ENCODE measurements at regions not wholly inside any gene's neighbourhood (a gene's known extent, or its start where the extent isn't known, plus 50 kb on each side); places are given as distances from the start of the nearest gene placed in this dataset.

- DNase-seq (ENCODE audit: insufficient read length, low spot score) (no peak), FAIRE-seq (no peak)
- TF ChIP-seq TAF1 (IDR thresholded peaks at IDR 0.05; ENCODE audit: low read depth, low read length) (no peak), SPI1 (IDR thresholded peaks at IDR 0.05; ENCODE audit: low read depth, low read length) (no peak), POLR2AphosphoS5 (IDR thresholded peaks at IDR 0.05; ENCODE audit: low read depth, low read length) (no peak), POU2F2 (IDR thresholded peaks at IDR 0.05; ENCODE audit: low read depth, low read length) (no peak), PAX5 (IDR thresholded peaks at IDR 0.05; ENCODE audit: insufficient read depth, low read length, severe bottlenecking) (no peak), POLR2A (IDR thresholded peaks at IDR 0.05; ENCODE audit: low read depth, low read length) (no peak)
Measured at GRCh38 chr3:177299250-177299649, 102.0 kb upstream of the TBL1XR1 start.

- FAIRE-seq: no peak
- TF ChIP-seq POLR2AphosphoS5 (IDR thresholded peaks at IDR 0.05; ENCODE audit: low read depth, low read length): no peak
- DNase-seq (ENCODE audit: insufficient read length, low spot score): no peak
Measured at GRCh38 chr3:177300039-177300833, 103.0 kb upstream of the TBL1XR1 start.

DNA sequence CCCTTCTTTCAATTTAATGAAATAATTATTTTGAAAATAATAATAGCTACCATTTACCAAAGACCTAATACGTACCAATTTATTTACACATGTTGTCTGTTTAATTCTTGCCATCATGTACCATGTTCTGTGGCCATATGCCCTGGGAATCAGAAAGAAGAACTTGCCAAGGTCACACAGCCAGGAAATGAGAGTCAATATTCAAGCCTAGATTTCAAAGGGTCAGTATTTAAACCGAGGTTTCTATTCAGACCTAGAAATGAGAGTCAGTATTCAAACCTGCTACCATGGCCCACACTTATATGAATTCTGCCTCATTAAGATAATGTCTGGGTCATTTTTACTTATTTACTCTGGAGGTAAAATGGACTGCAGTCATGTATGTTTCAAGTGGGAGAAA is 103.6 kb upstream of the TBL1XR1 start:
- FAIRE-seq (no peak), DNase-seq (ENCODE audit: insufficient read length, low spot score) (no peak)
- TF ChIP-seq POLR2AphosphoS5 (IDR thresholded peaks at IDR 0.05; ENCODE audit: low read depth, low read length) (no peak), PAX5 (IDR thresholded peaks at IDR 0.05; ENCODE audit: insufficient read depth, low read length, severe bottlenecking) (no peak), POU2F2 (IDR thresholded peaks at IDR 0.05; ENCODE audit: low read depth, low read length) (no peak), SPI1 (IDR thresholded peaks at IDR 0.05; ENCODE audit: low read depth, low read length) (no peak), TAF1 (IDR thresholded peaks at IDR 0.05; ENCODE audit: low read depth, low read length) (no peak), POLR2A (IDR thresholded peaks at IDR 0.05; ENCODE audit: low read depth, low read length) (no peak)

GRCh38 chr3:177306252-177306651 is 109.0 kb upstream of the TBL1XR1 start:
- FAIRE-seq (no peak), DNase-seq (ENCODE audit: insufficient read length, low spot score) (no peak)
- TF ChIP-seq POLR2AphosphoS5 (IDR thresholded peaks at IDR 0.05; ENCODE audit: low read depth, low read length) (no peak), POLR2A (IDR thresholded peaks at IDR 0.05; ENCODE audit: low read depth, low read length) (no peak), TAF1 (IDR thresholded peaks at IDR 0.05; ENCODE audit: low read depth, low read length) (no peak), SPI1 (IDR thresholded peaks at IDR 0.05; ENCODE audit: low read depth, low read length) (no peak), POU2F2 (IDR thresholded peaks at IDR 0.05; ENCODE audit: low read depth, low read length) (no peak), PAX5 (IDR thresholded peaks at IDR 0.05; ENCODE audit: insufficient read depth, low read length, severe bottlenecking) (no peak)

DNA sequence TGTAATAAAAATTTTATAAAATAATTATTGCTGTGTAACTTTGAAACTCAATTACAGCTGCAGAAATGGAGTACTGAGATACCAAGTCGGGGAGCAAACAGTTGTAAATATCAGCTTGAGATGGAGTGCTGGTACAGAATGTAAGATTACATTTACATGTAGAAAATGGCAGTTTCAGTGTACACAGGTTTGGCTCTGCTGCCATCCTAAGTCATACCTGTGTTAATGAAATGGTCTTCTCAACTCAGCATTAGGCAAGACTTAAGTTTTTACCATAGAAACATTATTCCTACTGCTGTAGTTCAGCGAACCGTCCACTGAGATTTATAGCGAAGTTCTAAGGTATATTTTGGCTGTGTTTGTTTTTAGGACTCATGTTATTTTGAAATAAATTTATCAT is 110.1 kb upstream of the TBL1XR1 start:
- no peak for DNase-seq (ENCODE audit: insufficient read length, low spot score)
- no peak for FAIRE-seq
- TF ChIP-seq PAX5 (IDR thresholded peaks at IDR 0.05; ENCODE audit: insufficient read depth, low read length, severe bottlenecking) (no peak), TAF1 (IDR thresholded peaks at IDR 0.05; ENCODE audit: low read depth, low read length) (no peak), POU2F2 (IDR thresholded peaks at IDR 0.05; ENCODE audit: low read depth, low read length) (no peak), POLR2A (IDR thresholded peaks at IDR 0.05; ENCODE audit: low read depth, low read length) (no peak), SPI1 (IDR thresholded peaks at IDR 0.05; ENCODE audit: low read depth, low read length) (no peak), POLR2AphosphoS5 (IDR thresholded peaks at IDR 0.05; ENCODE audit: low read depth, low read length) (no peak)

- DNase-seq (ENCODE audit: insufficient read length, low spot score) (no peak), FAIRE-seq (no peak)
- no peak for TF ChIP-seq POLR2A (IDR thresholded peaks at IDR 0.05; ENCODE audit: low read depth, low read length)
- TF ChIP-seq POLR2AphosphoS5 (IDR thresholded peaks at IDR 0.05; ENCODE audit: low read depth, low read length): no peak
Measured at GRCh38 chr3:177307826-177308225, 110.5 kb upstream of the TBL1XR1 start.

- TF ChIP-seq POLR2AphosphoS5 (IDR thresholded peaks at IDR 0.05; ENCODE audit: low read depth, low read length): no peak
- TF ChIP-seq PAX5 (IDR thresholded peaks at IDR 0.05; ENCODE audit: insufficient read depth, low read length, severe bottlenecking): no peak
- DNase-seq (ENCODE audit: insufficient read length, low spot score): no peak
- no peak for FAIRE-seq
Measured at GRCh38 chr3:177308286-177308685, 111.0 kb upstream of the TBL1XR1 start.

DNA sequence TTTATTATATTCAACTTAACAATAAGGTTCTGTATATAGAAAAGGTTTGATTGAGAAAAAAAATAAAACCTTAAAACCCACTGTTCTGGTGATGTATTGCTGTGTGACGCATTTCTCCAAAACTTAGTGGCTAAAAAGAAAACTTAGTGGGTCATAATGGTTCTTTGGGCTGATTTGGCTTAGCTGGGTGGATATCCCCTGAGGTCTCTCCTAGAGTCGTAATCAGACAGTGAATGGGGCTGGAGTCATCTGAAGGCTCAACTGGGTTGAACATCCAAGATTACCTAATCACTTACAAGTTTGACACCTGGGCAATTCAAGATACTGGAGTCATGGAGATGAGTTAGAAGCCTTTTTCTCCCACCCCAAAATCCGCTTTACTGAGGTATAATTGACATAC is 111.6 kb upstream of the TBL1XR1 start:
- TF ChIP-seq SPI1 (IDR thresholded peaks at IDR 0.05; ENCODE audit: low read depth, low read length): no peak
- no peak for TF ChIP-seq TAF1 (IDR thresholded peaks at IDR 0.05; ENCODE audit: low read depth, low read length)
- TF ChIP-seq PAX5 (IDR thresholded peaks at IDR 0.05; ENCODE audit: insufficient read depth, low read length, severe bottlenecking): no peak
- no peak for TF ChIP-seq POU2F2 (IDR thresholded peaks at IDR 0.05; ENCODE audit: low read depth, low read length)
- TF ChIP-seq POLR2A (IDR thresholded peaks at IDR 0.05; ENCODE audit: low read depth, low read length): no peak
- no peak for TF ChIP-seq POLR2AphosphoS5 (IDR thresholded peaks at IDR 0.05; ENCODE audit: low read depth, low read length)
- DNase-seq (ENCODE audit: insufficient read length, low spot score): no peak
- no peak for FAIRE-seq

DNA sequence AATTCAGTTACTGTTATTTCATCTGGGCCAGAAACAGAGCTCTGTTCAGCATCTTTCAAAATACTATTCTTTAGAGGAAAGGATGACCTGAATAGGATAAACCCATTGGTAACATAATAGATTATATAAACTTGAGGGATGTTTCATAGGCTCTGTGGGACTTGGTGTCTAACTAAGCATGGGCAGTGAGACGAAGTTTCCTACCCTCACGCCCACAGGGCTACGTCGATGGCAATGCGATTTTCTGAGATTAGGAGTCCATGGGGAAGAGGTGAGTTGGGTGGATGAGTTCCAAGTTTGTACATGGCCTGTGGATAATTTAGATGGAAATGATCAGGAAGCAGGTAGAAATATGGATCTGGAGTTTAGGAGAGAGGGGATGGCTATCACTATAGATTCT is 115.2 kb upstream of the TBL1XR1 start:
- TF ChIP-seq POU2F2 (IDR thresholded peaks at IDR 0.05; ENCODE audit: low read depth, low read length) (no peak), PAX5 (IDR thresholded peaks at IDR 0.05; ENCODE audit: insufficient read depth, low read length, severe bottlenecking) (no peak), POLR2AphosphoS5 (IDR thresholded peaks at IDR 0.05; ENCODE audit: low read depth, low read length) (no peak), POLR2A (IDR thresholded peaks at IDR 0.05; ENCODE audit: low read depth, low read length) (no peak), SPI1 (IDR thresholded peaks at IDR 0.05; ENCODE audit: low read depth, low read length) (no peak), TAF1 (IDR thresholded peaks at IDR 0.05; ENCODE audit: low read depth, low read length) (no peak)
- FAIRE-seq (no peak), DNase-seq (ENCODE audit: insufficient read length, low spot score) (no peak)

DNA sequence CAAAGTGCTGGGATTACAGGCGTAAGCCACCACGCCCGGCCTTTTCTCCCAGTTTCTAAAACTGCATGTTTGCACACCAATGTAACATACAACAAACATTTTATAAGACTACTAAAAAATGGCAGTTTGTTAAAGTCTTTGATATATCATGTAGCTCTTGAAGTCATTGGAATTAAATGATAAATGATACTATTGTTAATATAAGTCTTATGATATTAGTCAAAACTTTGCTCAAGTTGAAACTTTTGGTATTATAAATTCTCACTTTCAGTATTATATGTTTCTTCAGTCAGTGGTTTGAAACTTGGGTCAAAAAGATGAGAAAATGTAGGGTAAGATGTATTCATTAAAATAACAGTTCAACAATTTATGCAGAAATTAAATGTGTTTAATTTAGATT is 117.6 kb upstream of the TBL1XR1 start:
- TF ChIP-seq PAX5 (IDR thresholded peaks at IDR 0.05; ENCODE audit: insufficient read depth, low read length, severe bottlenecking) (no peak), POLR2A (IDR thresholded peaks at IDR 0.05; ENCODE audit: low read depth, low read length) (no peak), TAF1 (IDR thresholded peaks at IDR 0.05; ENCODE audit: low read depth, low read length) (no peak)
- no peak for DNase-seq (ENCODE audit: insufficient read length, low spot score)
- FAIRE-seq: no peak

Data from GM12891 (cell line).